Endothelial cell of hepatic sinusoid (primary cell): ENCODE measurements at regions not wholly inside any gene's neighbourhood (a gene's known extent, or its start where the extent isn't known, plus 50 kb on each side); places are given as distances from the start of the nearest gene placed in this dataset.

Experiments
- in situ Hi-C: cut with HindIII; loops from 2 replicates; pipeline ENCODE4 v1.10.0; 2017; ENCODE audit warnings: low sequenced_read_pairs

DNA sequence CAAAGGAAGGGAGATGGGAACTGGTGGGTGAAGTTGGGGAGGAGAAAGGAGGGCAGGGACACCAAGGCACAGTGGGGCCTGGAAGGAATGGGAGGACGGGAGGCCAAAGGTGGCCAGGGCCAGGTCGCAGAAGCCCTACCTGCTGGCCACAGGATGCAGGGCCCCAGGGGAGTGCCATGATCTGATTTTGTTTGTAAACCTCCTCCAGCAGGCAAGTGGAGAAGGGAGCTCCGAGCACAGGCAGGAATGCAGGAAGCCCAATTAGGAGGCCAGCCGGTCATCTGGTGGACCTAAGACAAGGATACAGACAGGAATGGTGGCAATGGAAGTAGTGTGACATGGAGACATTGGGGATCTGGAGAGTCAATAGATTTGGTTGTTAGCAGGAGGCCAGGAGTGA, 107.0 kb upstream of the ZMIZ1 start:
- in situ Hi-C loops: loop anchor here (10.0 kb wide), 1 partner anchor 73 kb away; no protein-coding TSS in a partner anchor

GRCh38 chr10:78963074-78964034, 105.4 kb upstream of the ZMIZ1 start:
- in situ Hi-C loops: loop anchor here (10.0 kb wide), 1 partner anchor 71 kb away; no protein-coding TSS in a partner anchor

DNA sequence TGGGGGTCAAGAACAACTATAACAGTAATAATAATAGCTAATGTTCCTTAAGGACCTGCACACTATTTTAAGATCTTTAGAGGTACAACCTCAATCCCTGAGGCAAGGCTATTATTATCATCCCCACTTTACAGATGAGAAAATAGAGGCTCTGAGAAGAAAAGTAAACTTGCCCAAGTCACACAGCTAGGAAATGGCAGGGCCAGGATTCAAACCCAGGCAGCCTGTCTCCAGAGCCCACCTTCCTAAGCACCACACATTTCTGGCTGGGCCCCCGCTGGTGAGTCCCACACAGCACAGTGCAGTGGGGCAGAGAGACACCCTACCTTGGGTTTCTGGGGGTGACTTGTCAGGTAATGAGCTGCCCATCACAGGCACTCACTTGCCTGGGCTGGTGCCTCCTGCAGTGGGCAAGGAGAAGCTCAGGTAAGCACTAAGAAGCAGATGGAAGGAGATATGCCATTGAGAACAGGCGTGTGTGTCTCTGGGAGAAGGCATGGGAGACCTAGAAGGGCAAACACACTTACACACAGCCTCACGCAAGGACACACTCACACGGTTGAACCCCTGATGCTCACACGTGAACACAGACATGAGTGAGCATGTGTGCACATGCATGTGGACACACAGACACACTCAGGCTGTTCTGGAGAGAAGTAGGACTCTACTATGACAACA, 104.4 kb upstream of the ZMIZ1 start:
- in situ Hi-C loops: loop anchor here (10.0 kb wide), 1 partner anchor 70 kb away; no protein-coding TSS in a partner anchor

GRCh38 chr10:78964952-78965633, 103.7 kb upstream of the ZMIZ1 start:
- in situ Hi-C loops: loop anchor here (5.0 to 10.0 kb wide), 2 partner anchors 70 to 227 kb away; no protein-coding TSS in a partner anchor

- in situ Hi-C loops: loop anchor here (5.0 to 10.0 kb wide), 2 partner anchors 69 to 226 kb away; no protein-coding TSS in a partner anchor
Observed at GRCh38 chr10:78966182-78966787, 102.5 kb upstream of the ZMIZ1 start.

GRCh38 chr10:78966844-78967488, 101.8 kb upstream of the ZMIZ1 start:
- in situ Hi-C loops: loop anchor here (5.0 to 10.0 kb wide), 2 partner anchors 68 to 225 kb away; no protein-coding TSS in a partner anchor

GRCh38 chr10:78968300-78968942, 100.3 kb upstream of the ZMIZ1 start:
- in situ Hi-C loops: loop anchor here (5.0 to 10.0 kb wide), 2 partner anchors 66 to 224 kb away; no protein-coding TSS in a partner anchor

GRCh38 chr10:78968943-78969342, 99.8 kb upstream of the ZMIZ1 start:
- in situ Hi-C loops: loop anchor here (5.0 to 10.0 kb wide), 2 partner anchors 66 to 223 kb away; no protein-coding TSS in a partner anchor

- in situ Hi-C loops: loop anchor here (5.0 to 10.0 kb wide), 2 partner anchors 65 to 223 kb away; no protein-coding TSS in a partner anchor
Observed at GRCh38 chr10:78969719-78970118, 99.0 kb upstream of the ZMIZ1 start.

GRCh38 chr10:78970261-78970660, 98.5 kb upstream of the ZMIZ1 start:
- in situ Hi-C loops: no loop called here

DNA sequence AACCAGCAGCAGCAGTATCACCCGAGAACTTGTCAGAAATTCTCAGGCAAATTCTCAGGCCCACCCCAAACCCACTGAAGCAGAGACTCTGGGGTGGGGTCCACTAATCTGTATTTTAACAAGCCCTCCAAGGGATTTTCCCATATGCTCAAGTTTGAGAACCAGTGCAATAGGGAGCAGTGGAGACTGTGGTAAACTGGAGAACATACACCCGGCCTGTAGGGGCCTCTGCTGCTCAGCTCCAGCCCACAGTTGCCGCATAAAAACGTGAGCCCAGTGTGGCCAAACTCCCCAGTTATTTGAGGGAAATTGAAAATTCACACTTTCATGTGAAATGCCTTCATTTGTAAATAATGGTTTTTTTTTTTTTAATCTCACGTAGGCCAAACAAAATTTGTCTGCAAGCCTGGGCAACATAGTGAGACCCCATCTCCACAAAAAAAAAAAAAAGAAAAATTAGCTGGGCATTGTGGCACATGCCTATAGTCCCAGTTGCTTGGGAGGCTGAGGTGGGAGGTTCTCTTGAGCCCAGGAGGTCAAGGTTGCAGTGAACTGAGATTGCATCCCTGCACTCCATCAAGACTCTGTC, 97.6 kb upstream of the ZMIZ1 start:
- in situ Hi-C loops: no loop called here

DNA sequence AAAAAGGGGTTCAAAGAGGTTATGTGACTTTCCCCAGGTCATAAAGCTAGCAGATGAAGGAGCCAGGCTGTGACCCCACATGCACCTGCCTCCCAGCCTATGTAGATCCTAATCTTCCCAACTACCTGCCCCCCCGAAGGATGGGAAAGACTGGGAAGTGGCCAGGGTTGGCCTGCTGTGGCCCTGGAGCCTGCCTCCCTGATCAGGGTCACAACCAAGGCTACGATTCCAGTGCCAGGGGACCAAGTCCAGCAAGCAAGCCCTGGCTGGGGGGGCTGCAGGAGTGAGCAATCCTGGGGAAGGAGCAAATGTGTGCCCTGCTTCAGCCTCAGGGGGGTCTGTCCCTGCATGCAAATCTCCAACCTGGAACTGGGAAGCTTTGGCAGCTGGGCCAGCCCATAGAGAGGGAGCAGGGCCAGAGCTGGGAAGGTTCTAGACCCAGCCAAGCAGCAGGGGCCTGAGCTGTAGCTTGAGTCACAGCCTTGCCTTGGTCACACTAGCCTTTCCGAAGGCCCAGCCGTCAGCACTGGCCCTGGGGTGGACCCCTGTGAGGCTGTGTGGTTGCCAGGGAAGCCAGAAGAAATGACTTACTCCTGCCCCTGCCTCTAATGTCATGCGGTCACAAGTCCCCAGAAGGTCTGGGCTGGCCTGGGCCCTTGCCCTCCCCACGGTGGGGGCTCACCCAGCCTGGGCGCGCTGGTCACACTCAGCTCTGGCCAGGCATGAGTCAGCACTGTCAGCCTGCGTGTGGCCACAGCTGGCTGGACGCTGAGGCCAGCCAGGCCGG, 96.4 kb upstream of the ZMIZ1 start:
- in situ Hi-C loops: no loop called here

DNA sequence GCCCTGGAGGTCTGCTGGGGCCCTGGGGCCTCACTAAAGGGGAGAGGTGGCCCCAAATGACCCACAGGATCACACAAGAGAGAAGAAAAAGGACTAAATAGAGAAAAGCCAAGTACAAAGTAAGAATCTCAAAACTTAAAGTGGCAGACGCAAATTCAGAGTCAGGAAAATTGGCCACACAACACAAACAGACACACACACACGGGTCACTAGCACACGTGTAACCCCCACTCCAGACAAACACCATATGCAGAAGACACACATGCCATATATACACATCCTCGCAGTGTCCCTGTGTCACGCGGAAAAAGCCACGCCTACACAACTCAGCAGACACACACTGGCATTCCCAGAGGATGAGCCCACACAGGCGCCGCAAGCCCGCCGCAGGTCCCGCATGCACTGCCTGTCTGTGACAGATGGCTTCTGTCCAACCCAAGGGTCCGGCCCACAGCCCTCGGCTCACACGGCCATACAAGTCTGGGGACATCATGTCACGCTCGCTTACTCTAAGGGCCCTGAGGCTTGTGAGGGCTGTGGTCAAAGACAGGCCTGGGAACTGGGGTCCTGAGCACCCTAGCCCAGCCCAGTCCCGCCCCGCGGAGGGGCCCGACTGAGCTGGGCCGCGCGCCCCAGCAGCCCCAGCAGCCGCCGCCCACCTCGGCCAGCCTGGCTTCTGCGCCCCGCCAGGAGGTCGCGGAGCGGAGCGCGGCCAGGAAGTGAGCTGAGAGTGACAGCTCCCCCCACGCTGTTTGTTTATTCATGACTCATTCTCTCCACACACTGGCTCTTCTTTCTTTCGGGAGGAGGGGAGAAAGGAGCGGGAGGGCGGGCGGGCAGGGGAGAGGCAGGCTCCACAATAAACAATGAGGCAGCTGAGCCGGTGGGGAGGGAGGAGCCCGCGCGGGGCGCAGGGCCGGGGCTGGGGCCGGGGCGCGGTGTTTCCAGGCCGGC, 95.5 kb upstream of the ZMIZ1 start:
- in situ Hi-C loops: no loop called here

- in situ Hi-C loops: no loop called here
Observed at GRCh38 chr10:78973901-78974616, 94.7 kb upstream of the ZMIZ1 start.

GRCh38 chr10:78974617-78975317, 94.0 kb upstream of the ZMIZ1 start:
- in situ Hi-C loops: no loop called here

DNA sequence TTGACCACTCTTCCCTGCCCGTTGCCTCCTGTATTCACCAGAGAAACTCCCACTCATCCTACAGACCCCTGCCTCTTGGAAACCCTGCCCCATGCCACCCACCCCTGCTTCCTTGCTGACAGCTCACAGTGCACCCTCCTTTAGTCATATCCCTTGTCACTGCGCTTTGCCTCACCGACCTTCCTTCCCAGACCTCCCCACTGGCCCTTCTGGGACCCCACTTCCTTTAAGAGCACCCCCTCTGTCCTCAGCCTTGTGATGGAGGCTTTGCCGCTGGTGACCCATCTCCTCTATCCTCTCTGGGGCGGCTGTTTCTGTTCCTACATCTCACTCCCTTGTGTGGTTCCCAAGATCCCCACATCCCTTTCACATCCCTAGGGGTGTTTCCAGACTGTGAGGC, 92.8 kb upstream of the ZMIZ1 start:
- in situ Hi-C loops: no loop called here
